ENCODE measurements at regions not wholly inside any gene's neighbourhood (a gene's known extent, or its start where the extent isn't known, plus 50 kb on each side); places are given as distances from the start of the nearest gene placed in this dataset.

DNA sequence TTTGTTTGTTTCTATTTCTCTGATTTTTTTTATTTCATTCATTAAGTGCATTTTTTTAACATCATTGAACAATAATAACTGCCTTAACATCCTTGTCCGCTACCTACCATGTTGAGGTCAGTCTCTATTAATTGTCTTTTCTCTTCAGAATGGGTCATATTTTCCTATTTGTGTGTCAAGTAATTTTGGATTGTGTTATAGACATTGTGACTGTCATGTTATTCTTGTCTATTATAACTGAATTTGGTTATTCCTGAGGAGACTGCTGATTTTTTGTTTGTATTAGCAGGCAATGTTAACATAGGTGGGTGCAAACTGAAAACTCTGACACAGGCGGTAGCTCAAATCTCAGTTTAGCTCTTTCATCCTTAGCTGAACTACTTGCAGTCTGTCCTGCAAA, 169.9 kb downstream of the DICER1 start:
- peaks cover 4% of the 10 kb centered on the region for H3K9me3 Mint-ChIP-seq
- no peaks in the 10 kb centered on the region for H3K36me3 Mint-ChIP-seq (ENCODE audit: low read depth)
- peaks cover 9% of the 10 kb centered on the region for H3K27me3 Mint-ChIP-seq (ENCODE audit: insufficient read depth)
- intact Hi-C loops (cut with micrococcal nuclease) = no loop called here
- no peak for DNase-seq (ENCODE audit: low spot score)
- H3K4me1 Mint-ChIP-seq (ENCODE audit: low read depth) = no peaks in the 10 kb centered on the region
- H3K27ac Mint-ChIP-seq = no peak overlapping the region
- no peak overlapping the region for H3K4me3 Mint-ChIP-seq

DNA sequence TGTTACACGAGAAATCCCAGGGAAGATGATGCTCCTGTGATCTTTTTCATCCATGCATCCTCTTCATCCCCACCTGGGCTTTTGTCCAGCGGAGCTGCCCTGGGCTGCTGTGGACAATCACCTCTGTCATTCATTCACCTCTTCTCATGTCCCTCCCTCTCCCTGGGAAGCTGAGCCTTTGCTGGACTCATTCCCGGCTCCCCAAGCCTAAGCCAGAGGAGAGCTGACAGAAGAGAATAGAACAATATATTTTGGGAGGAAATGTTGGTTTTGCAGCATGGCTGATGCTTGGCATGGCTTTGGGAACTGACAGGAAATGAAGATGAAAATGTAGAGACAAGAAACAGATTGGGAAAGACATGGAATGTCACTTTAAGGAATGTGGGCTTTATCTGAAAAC, 177.4 kb downstream of the DICER1 start:
- H3K4me1 Mint-ChIP-seq (ENCODE audit: low read depth) = no peaks in the 10 kb centered on the region
- intact Hi-C loops (cut with micrococcal nuclease) = no loop called here
- no peaks in the 10 kb centered on the region for H3K36me3 Mint-ChIP-seq (ENCODE audit: low read depth)
- H3K27ac Mint-ChIP-seq = no peak overlapping the region
- H3K9me3 Mint-ChIP-seq = no peaks in the 10 kb centered on the region
- no peak overlapping the region for H3K4me3 Mint-ChIP-seq
- peaks cover 10% of the 10 kb centered on the region for H3K27me3 Mint-ChIP-seq (ENCODE audit: insufficient read depth)
- DNase-seq (ENCODE audit: low spot score) = no peak

DNA sequence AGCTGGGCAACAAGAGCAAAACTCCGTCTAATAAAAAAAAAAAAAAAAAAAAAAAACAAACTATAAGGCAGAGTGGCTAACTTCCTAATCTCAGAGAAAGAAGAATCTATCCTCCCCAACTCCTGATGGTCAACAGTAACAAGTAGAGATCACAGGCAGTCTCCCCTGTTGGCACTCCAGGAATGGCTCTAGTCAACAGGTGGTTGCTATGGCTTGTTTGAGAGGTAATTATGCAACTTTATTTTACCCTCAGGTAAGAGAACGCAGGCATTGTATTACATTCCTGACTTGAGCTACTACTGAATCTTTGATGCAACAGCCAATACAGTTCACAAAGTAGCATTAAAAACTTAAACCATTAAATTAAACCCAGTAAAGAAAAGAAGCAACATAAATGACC, 180.3 kb downstream of the DICER1 start:
- Mint-ChIP-seq H3K9me3 (no peaks in the 10 kb centered on the region), H3K36me3 (ENCODE audit: low read depth) (no peaks in the 10 kb centered on the region), H3K4me3 (no peak overlapping the region), H3K27ac (no peak overlapping the region), H3K27me3 (ENCODE audit: insufficient read depth) (peaks cover 8% of the 10 kb centered on the region), H3K4me1 (ENCODE audit: low read depth) (no peaks in the 10 kb centered on the region)
- intact Hi-C loops (cut with micrococcal nuclease) = no loop called here
- no peak for DNase-seq (ENCODE audit: low spot score)

DNA sequence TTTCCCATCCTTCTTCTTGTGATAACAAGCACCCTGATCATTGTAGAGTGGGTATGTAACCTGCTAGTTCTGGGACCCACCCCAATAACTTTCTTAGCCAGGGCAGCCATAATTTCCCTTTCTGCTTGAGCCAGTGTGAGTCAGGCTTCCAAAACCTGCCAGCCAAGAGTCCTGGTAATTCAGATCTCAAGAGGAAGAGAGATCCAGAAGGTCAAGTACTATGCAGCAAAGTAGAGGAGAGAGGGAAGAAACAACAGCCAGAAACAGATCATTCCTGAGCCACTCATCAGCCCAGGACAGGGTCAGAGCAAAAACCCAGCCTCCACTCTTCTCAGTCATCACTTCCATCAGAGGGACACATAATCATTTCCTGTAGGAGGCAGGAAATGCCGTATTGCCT, 182.0 kb downstream of the DICER1 start:
- intact Hi-C loops (cut with micrococcal nuclease) = no loop called here
- H3K4me1 Mint-ChIP-seq (ENCODE audit: low read depth) = no peaks in the 10 kb centered on the region
- H3K4me3 Mint-ChIP-seq = no peak overlapping the region
- DNase-seq (ENCODE audit: low spot score) = no peak
- no peaks in the 10 kb centered on the region for H3K36me3 Mint-ChIP-seq (ENCODE audit: low read depth)
- no peaks in the 10 kb centered on the region for H3K9me3 Mint-ChIP-seq
- no peak overlapping the region for H3K27ac Mint-ChIP-seq
- H3K27me3 Mint-ChIP-seq (ENCODE audit: insufficient read depth) = peaks cover 15% of the 10 kb centered on the region

- Mint-ChIP-seq H3K36me3 (ENCODE audit: low read depth) (no peaks in the 10 kb centered on the region), H3K27me3 (ENCODE audit: insufficient read depth) (peaks cover 15% of the 10 kb centered on the region), H3K9me3 (no peaks in the 10 kb centered on the region), H3K4me3 (no peak overlapping the region), H3K27ac (no peak overlapping the region), H3K4me1 (ENCODE audit: low read depth) (no peaks in the 10 kb centered on the region)
- intact Hi-C loops (cut with micrococcal nuclease) = no loop called here
- no peak for DNase-seq (ENCODE audit: low spot score)
Measured at GRCh38 chr14:94974893-94975292, 182.4 kb downstream of the DICER1 start.

DNA sequence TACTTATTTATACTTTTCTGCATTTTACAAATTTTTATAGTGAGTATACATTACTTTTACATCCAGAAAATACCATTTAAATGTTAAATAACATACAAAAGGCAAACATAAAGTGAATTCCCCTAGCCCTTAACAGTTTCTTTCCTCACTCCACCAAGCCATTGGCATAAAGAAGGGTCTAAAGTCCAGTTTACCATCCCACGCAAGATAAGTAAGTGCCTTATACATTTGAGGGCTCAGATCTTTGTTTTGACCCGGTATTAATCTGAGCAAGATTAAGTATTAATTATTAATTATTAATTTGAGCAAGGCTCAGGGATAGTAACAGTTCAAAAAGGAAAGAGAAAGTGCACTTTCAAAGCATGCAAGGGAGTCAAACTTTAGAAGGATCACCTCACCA, 182.9 kb downstream of the DICER1 start:
- H3K27ac Mint-ChIP-seq = no peak overlapping the region
- H3K9me3 Mint-ChIP-seq = no peaks in the 10 kb centered on the region
- no peak overlapping the region for H3K4me3 Mint-ChIP-seq
- H3K27me3 Mint-ChIP-seq (ENCODE audit: insufficient read depth) = peaks cover 14% of the 10 kb centered on the region
- H3K36me3 Mint-ChIP-seq (ENCODE audit: low read depth) = no peaks in the 10 kb centered on the region
- no peaks in the 10 kb centered on the region for H3K4me1 Mint-ChIP-seq (ENCODE audit: low read depth)
- intact Hi-C loops (cut with micrococcal nuclease) = no loop called here
- no peak for DNase-seq (ENCODE audit: low spot score)

GRCh38 chr14:94971750-94972149, 185.6 kb downstream of the DICER1 start:
- H3K36me3 Mint-ChIP-seq (ENCODE audit: low read depth) = no peaks in the 10 kb centered on the region
- no peak for DNase-seq (ENCODE audit: low spot score)
- peaks cover 12% of the 10 kb centered on the region for H3K27me3 Mint-ChIP-seq (ENCODE audit: insufficient read depth)
- no peak overlapping the region for H3K27ac Mint-ChIP-seq
- H3K4me3 Mint-ChIP-seq = no peak overlapping the region
- intact Hi-C loops (cut with micrococcal nuclease) = no loop called here
- H3K4me1 Mint-ChIP-seq (ENCODE audit: low read depth) = no peaks in the 10 kb centered on the region
- H3K9me3 Mint-ChIP-seq = no peaks in the 10 kb centered on the region

DNA sequence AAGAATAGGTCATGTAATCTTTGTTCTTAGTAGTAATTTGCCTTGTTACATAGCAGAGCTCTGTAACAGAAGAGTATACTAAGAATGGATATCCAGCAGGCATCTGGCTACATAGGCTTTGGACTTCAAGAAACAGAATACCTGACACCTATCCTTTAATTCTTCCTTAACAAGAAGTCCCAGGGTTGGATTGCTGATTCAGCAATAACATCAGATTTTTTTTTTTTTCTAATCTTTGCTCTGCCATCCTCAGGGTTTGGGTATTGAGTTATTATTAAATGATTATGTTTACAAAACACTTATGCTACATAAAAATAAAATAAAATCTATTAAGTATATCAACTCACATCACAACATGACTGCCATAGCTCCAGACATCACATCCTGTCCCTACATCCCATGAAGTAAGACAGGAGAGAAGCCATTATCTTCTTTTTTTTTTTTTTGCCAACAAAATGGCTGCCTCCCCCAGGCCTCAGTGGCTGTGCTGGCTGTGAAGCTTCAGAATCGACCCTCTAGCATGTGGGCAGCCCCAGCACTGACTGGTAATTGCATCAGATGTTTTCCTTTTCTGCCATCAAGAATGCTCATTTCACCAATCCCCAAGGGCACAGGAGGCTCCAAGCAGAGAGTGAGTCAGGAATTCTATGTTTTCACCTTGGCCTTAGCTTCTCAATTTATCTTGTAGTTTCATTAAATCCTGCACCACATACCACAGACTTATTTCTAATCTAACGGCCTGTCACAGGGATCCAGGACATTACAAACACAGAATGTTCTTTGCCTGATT, 186.2 kb downstream of the DICER1 start:
- Mint-ChIP-seq H3K9me3 (no peaks in the 10 kb centered on the region), H3K36me3 (ENCODE audit: low read depth) (no peaks in the 10 kb centered on the region), H3K27me3 (ENCODE audit: insufficient read depth) (peaks cover 12% of the 10 kb centered on the region), H3K4me3 (no peak overlapping the region), H3K27ac (no peak overlapping the region), H3K4me1 (ENCODE audit: low read depth) (no peaks in the 10 kb centered on the region)
- intact Hi-C loops (cut with micrococcal nuclease) = no loop called here
- no peak for DNase-seq (ENCODE audit: low spot score)

GRCh38 chr14:94969766-94970165, 187.6 kb downstream of the DICER1 start:
- H3K4me1 Mint-ChIP-seq (ENCODE audit: low read depth) = no peaks in the 10 kb centered on the region

DNA sequence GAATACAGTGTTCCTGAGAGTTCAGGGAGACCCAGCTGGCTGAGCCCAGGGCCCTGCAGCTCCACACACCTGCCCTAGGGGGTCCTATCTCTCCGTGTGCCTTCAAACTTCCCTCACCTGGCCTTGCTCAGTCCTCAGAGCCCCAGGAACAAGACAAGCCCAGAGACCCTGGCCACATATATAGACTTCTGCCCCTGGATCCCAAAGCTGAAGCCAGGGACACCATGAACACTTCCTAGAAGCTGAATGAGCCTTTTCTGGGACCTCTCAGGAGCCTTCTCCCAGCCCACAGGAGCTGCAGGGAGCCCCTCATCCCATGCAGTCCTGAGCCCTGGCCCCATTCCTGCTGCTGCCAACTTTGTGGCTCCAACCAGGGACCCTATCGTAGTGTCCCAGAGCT, 190.5 kb downstream of the DICER1 start:
- Mint-ChIP-seq H3K36me3 (ENCODE audit: low read depth) (no peaks in the 10 kb centered on the region), H3K9me3 (no peaks in the 10 kb centered on the region), H3K4me1 (ENCODE audit: low read depth) (no peaks in the 10 kb centered on the region), H3K27ac (no peak overlapping the region), H3K27me3 (ENCODE audit: insufficient read depth) (peaks cover 7% of the 10 kb centered on the region), H3K4me3 (no peak overlapping the region)
- intact Hi-C loops (cut with micrococcal nuclease) = no loop called here
- no peak for DNase-seq (ENCODE audit: low spot score)

More at GRCh38 chr14:94969766-94970165, 187.6 kb downstream of the DICER1 start:
- H3K27ac Mint-ChIP-seq = no peak overlapping the region
- H3K27me3 Mint-ChIP-seq (ENCODE audit: insufficient read depth) = peaks cover 12% of the 10 kb centered on the region
- H3K36me3 Mint-ChIP-seq (ENCODE audit: low read depth) = no peaks in the 10 kb centered on the region
- H3K4me3 Mint-ChIP-seq = no peak overlapping the region
- no peak for DNase-seq (ENCODE audit: low spot score)
- intact Hi-C loops (cut with micrococcal nuclease) = no loop called here
- no peaks in the 10 kb centered on the region for H3K9me3 Mint-ChIP-seq

GRCh38 chr14:94966344-94966743, 191.0 kb downstream of the DICER1 start:
- H3K36me3 Mint-ChIP-seq (ENCODE audit: low read depth) = no peaks in the 10 kb centered on the region
- peaks cover 9% of the 10 kb centered on the region for H3K27me3 Mint-ChIP-seq (ENCODE audit: insufficient read depth)
- no peak overlapping the region for H3K27ac Mint-ChIP-seq
- intact Hi-C loops (cut with micrococcal nuclease) = no loop called here
- no peak for DNase-seq (ENCODE audit: low spot score)
- H3K4me1 Mint-ChIP-seq (ENCODE audit: low read depth) = no peaks in the 10 kb centered on the region
- H3K4me3 Mint-ChIP-seq = no peak overlapping the region
- no peaks in the 10 kb centered on the region for H3K9me3 Mint-ChIP-seq

- Mint-ChIP-seq H3K9me3 (no peaks in the 10 kb centered on the region), H3K27ac (no peak overlapping the region), H3K27me3 (ENCODE audit: insufficient read depth) (peaks cover 6% of the 10 kb centered on the region), H3K4me3 (no peak overlapping the region), H3K36me3 (ENCODE audit: low read depth) (no peaks in the 10 kb centered on the region), H3K4me1 (ENCODE audit: low read depth) (no peaks in the 10 kb centered on the region)
- no peak for DNase-seq (ENCODE audit: low spot score)
- intact Hi-C loops (cut with micrococcal nuclease) = no loop called here
Measured at GRCh38 chr14:94965551-94966313, 191.6 kb downstream of the DICER1 start.

- Mint-ChIP-seq H3K9me3 (no peaks in the 10 kb centered on the region), H3K27me3 (ENCODE audit: insufficient read depth) (peaks cover 6% of the 10 kb centered on the region), H3K4me3 (no peak overlapping the region), H3K36me3 (ENCODE audit: low read depth) (no peaks in the 10 kb centered on the region), H3K4me1 (ENCODE audit: low read depth) (no peaks in the 10 kb centered on the region), H3K27ac (no peak overlapping the region)
- intact Hi-C loops (cut with micrococcal nuclease) = no loop called here
- DNase-seq (ENCODE audit: low spot score) = no peak
Measured at GRCh38 chr14:94964931-94965330, 192.4 kb downstream of the DICER1 start.

All from activated T-helper 1 cell treated with anti-CD3 and anti-CD28 coated beads, Interleukin-12 subunit alpha, Interleukin-12 subunit beta, Interleukin-2, Interleukin-4 antibody, amounts not matched to agents 30 ng/mL and 10 ng/mL and 1 ng/mL, durations not matched to agents 14 hours and 24 hours and 36 hours (primary cell).